IMR-90 (cell line): ENCODE measurements at regions not wholly inside any gene's neighbourhood (a gene's known extent, or its start where the extent isn't known, plus 50 kb on each side); places are given as distances from the start of the nearest gene placed in this dataset.

Source experiments
- ATAC-seq: fragments of 200-7000 bp; cut with Tn5 transposase; 2 replicates; pipeline ENCODE4 v1.9.1; 2020; ENCODE audit warnings: low read depth, mild to moderate bottlenecking, moderate library complexity
- BruUV-seq: library from RNA; stranded (reverse); fragments of 400-500 nt; replicated peaks from 2 replicates; lab custom pipeline; 2021; lab: Mats Ljungman, UMichigan
- CTCF ChIA-PET: fragments of 300-600 bp; formaldehyde crosslinking; extraction: SDS; loops from one replicate; lab custom pipeline; 2021; ENCODE audit warnings: antibody characterized with exemption; lab: Yijun Ruan, JAX
- POLR2A ChIA-PET: fragments of 300-600 bp; sonication (Branson Sonifier 250); formaldehyde crosslinking; loops from one replicate; lab custom pipeline; 2022; ENCODE audit warnings: antibody characterized with exemption; ENCODE audit not compliant: unreplicated experiment; lab: Charles Lee
- DNase-seq: peaks from one replicate; pipeline ENCODE4 v3.0.0; 2013
- H2AFZ ChIP-seq: replicated peaks from 2 replicates; pipeline ENCODE3; 2013; ENCODE audit warnings: low read length, mild to moderate bottlenecking; ENCODE audit not compliant: poor library complexity
- H2AK5ac ChIP-seq: 2 replicates; pipeline ENCODE4 v1.6.1; 2013; ENCODE audit warnings: low read depth, low read length, inconsistent platforms
- H2AK9ac ChIP-seq: replicated peaks from 2 replicates; pipeline ENCODE3; 2013; ENCODE audit warnings: mild to moderate bottlenecking, low read depth, low read length, moderate library complexity; ENCODE audit not compliant: poor library complexity
- H2BK120ac ChIP-seq: 2 replicates; pipeline ENCODE4 v1.6.1; 2013; ENCODE audit warnings: low read depth, low read length, inconsistent platforms
- H2BK15ac ChIP-seq: 3 replicates; pipeline ENCODE4 v1.6.1; 2013; ENCODE audit warnings: low read depth, low read length, inconsistent platforms
- H2BK20ac ChIP-seq: 2 replicates; pipeline ENCODE4 v1.6.1; 2013; ENCODE audit warnings: low read depth, mild to moderate bottlenecking, inconsistent platforms, low read length, moderate library complexity
- H2BK5ac ChIP-seq: 2 replicates; pipeline ENCODE4 v1.6.1; 2013; ENCODE audit warnings: mild to moderate bottlenecking, low read depth, low read length, inconsistent platforms; ENCODE audit not compliant: poor library complexity, severe bottlenecking
- H3K14ac ChIP-seq: replicated peaks from 2 replicates; pipeline ENCODE4 v1.6.1; 2013; ENCODE audit warnings: low read depth, low read length, inconsistent platforms
- H3K18ac ChIP-seq: 2 replicates; pipeline ENCODE4 v1.6.1; 2013; ENCODE audit warnings: low read depth, low read length, control low read depth
- H3K23ac ChIP-seq: 2 replicates; pipeline ENCODE4 v1.6.1; 2013; ENCODE audit warnings: low read depth, low read length, inconsistent platforms
- H3K27ac ChIP-seq: 2 replicates; pipeline ENCODE4 v1.5.1; 2013; ENCODE audit warnings: mild to moderate bottlenecking, control low read depth, low read length; ENCODE audit not compliant: insufficient read depth
- H3K27me3 ChIP-seq: 2 replicates; pipeline ENCODE4 v1.6.1; 2013; ENCODE audit warnings: low read length; ENCODE audit not compliant: control insufficient read depth, insufficient read depth
- H3K36me3 ChIP-seq: 2 replicates; pipeline ENCODE4 v1.6.1; 2013; ENCODE audit warnings: low read length, mixed read lengths; ENCODE audit not compliant: control insufficient read depth, insufficient read depth
- H3K4ac ChIP-seq: 2 replicates; pipeline ENCODE4 v1.6.1; 2013; ENCODE audit warnings: low read depth, low read length, inconsistent platforms
- H3K4me1 ChIP-seq: 2 replicates; pipeline ENCODE4 v1.6.1; 2013; ENCODE audit warnings: low read length, mixed read lengths; ENCODE audit not compliant: control insufficient read depth, insufficient read depth
- H3K4me2 ChIP-seq: 2 replicates; pipeline ENCODE4 v1.6.1; 2013; ENCODE audit warnings: low read depth, mild to moderate bottlenecking, control low read depth, low read length, moderate library complexity
- H3K4me3 ChIP-seq: 2 replicates; pipeline ENCODE4 v1.5.1; 2013; ENCODE audit warnings: low read depth, mild to moderate bottlenecking, control low read depth, low read length, moderate library complexity; ENCODE audit not compliant: insufficient read depth
- H3K56ac ChIP-seq: 2 replicates; pipeline ENCODE4 v1.6.1; 2013; ENCODE audit warnings: low read length, inconsistent platforms; ENCODE audit not compliant: insufficient read depth; ENCODE audit errors: extremely low read depth
- H3K79me1 ChIP-seq, 2 experiments: 2 replicates each; pipeline ENCODE4 v1.6.1; 2013; ENCODE audit warnings: low read length in 2 of 2, inconsistent platforms in 1 of 2, low read depth in 1 of 2
- H3K9ac ChIP-seq: 2 replicates; pipeline ENCODE4 v1.6.1; 2013; ENCODE audit warnings: low read depth, low read length, control low read depth
- H3K9me1 ChIP-seq: 2 replicates; pipeline ENCODE4 v1.6.1; 2013; ENCODE audit warnings: low read length, inconsistent platforms; ENCODE audit not compliant: insufficient read depth
- H3K9me3 ChIP-seq: 2 replicates; pipeline ENCODE4 v1.6.1; 2013; ENCODE audit warnings: low read length; ENCODE audit not compliant: control insufficient read depth, insufficient read depth
- H4K20me1 ChIP-seq: 2 replicates; pipeline ENCODE4 v1.6.1; 2013; ENCODE audit warnings: low read length, inconsistent platforms; ENCODE audit not compliant: insufficient read depth
- H4K5ac ChIP-seq: 2 replicates; pipeline ENCODE4 v1.6.1; 2013; ENCODE audit warnings: mild to moderate bottlenecking, low read depth, low read length, control low read depth
- H4K8ac ChIP-seq, 2 experiments: 2 replicates each; pipeline ENCODE4 v1.6.1; 2013; ENCODE audit warnings: low read depth in 2 of 2, low read length in 2 of 2, control low read depth in 1 of 2, inconsistent platforms in 1 of 2
- H4K91ac ChIP-seq: 2 replicates; pipeline ENCODE4 v1.6.1; 2013; ENCODE audit warnings: low read depth, low read length, inconsistent platforms; ENCODE audit not compliant: insufficient read depth
- CEBPB ChIP-seq: IDR thresholded peaks from 2 replicates; pipeline ENCODE4 v1.6.1; 2012; ENCODE audit warnings: low read depth, low read length, improper control_type of control experiment
- MAZ ChIP-seq: IDR thresholded peaks from 2 replicates; pipeline ENCODE4 v1.6.1; 2012; ENCODE audit warnings: low read depth, mild to moderate bottlenecking, low read length, improper control_type of control experiment, moderate library complexity, borderline replicate concordance
- RCOR1 ChIP-seq: IDR thresholded peaks from 2 replicates; pipeline ENCODE4 v1.6.1; 2012; ENCODE audit warnings: mild to moderate bottlenecking, low read length, improper control_type of control experiment; ENCODE audit not compliant: insufficient replicate concordance
- RFX5 ChIP-seq: IDR thresholded peaks from 2 replicates; pipeline ENCODE4 v1.8.0; 2012; ENCODE audit warnings: low read depth, mild to moderate bottlenecking, low read length, moderate library complexity
- USF2 ChIP-seq: fragments of 150-350 bp; IDR thresholded peaks from 2 replicates; pipeline ENCODE4 v1.6.1; 2017; ENCODE audit warnings: mild to moderate bottlenecking, antibody characterized with exemption, low read length, low read depth
- WGBS, 2 experiments: methylation state at CpG; one replicate each; pipeline versions ENCODE4 v1.1.5 to v1.1.7; 2013; ENCODE audit warnings: missing lambda C conversion rate in 2 of 2; ENCODE audit not compliant: insufficient read length in 1 of 2; ENCODE audit errors: extremely low coverage in 2 of 2; 5-methylcytosine and 5-hydroxymethylcytosine counted together
- dilution Hi-C: fragments of 300-500 bp; cut with HindIII; formaldehyde crosslinking; loops from one replicate; pipeline ENCODE4 v1.14.3; 2018; ENCODE audit warnings: low sequenced_read_pairs; ENCODE audit not compliant: unreplicated experiment
- in situ Hi-C: fragments of 300-500 bp; cut with MboI; formaldehyde crosslinking; loops from 3 replicates; pipeline ENCODE4 v1.14.3; 2019; ENCODE audit warnings: low sequenced_read_pairs, inconsistent platforms, mixed read lengths
- intact Hi-C: fragments of 100-400 bp; cut with micrococcal nuclease; formaldehyde crosslinking; loops from 2 replicates; pipeline ENCODE4 v1.10.0; 2022

- ATAC-seq: no peak
Observed at GRCh38 chr21:17250778-17251241, 262.0 kb upstream of the CXADR start.

More at GRCh38 chr21:17250778-17251241, 262.0 kb upstream of the CXADR start:
- Histone ChIP-seq H3K4me3 (no peak overlapping the region), H2AK9ac (no peak overlapping the region), H2AK5ac (no peak overlapping the region), H4K5ac (no peak overlapping the region), H2AFZ (no peak overlapping the region), H2BK20ac (no peak overlapping the region), H4K20me1 (no peaks in the 10 kb centered on the region), H4K8ac (no peak overlapping the region), H3K4me1 (no peaks in the 10 kb centered on the region), H3K27me3 (no peaks in the 10 kb centered on the region), H3K23ac (no peak overlapping the region), H3K4ac (no peak overlapping the region), H4K91ac (no peak overlapping the region), H3K14ac (no peak overlapping the region), H3K9ac (no peak overlapping the region), H3K36me3 (no peaks in the 10 kb centered on the region), H3K18ac (no peak overlapping the region), H2BK5ac (no peak overlapping the region), H3K9me1 (no peaks in the 10 kb centered on the region), H2BK120ac (no peak overlapping the region), H3K56ac (no peak overlapping the region), H3K79me1 (no peaks in the 10 kb centered on the region), H2BK15ac (no peak overlapping the region), H3K27ac (no peak overlapping the region), H3K9me3 (no peaks in the 10 kb centered on the region), H3K4me2 (no peak overlapping the region)
- BruUV-seq: no TSS peak
- in situ Hi-C loops (no loop called here), intact Hi-C loops (no loop called here), dilution Hi-C loops (no loop called here)
- DNase-seq: no peak
- TF ChIP-seq CEBPB: no peak
- no peak for TF ChIP-seq USF2
- TF ChIP-seq RCOR1: no peak
- TF ChIP-seq RFX5: no peak
- TF ChIP-seq MAZ: no peak
- ChIA-PET POLR2A (no interaction called here), CTCF (interaction anchor here (0.5 kb wide), 1 partner anchor 572 kb away, joined by 3 read pairs; no protein-coding TSS in a partner anchor)
- no CpG with 5 or more reads among the region's 2 CpGs for WGBS, 2 experiments
